NOMO-1 treated with DMSO at 0.1 percent for 48 hours (cell line): ENCODE measurements at regions not wholly inside any gene's neighbourhood (a gene's known extent, or its start where the extent isn't known, plus 50 kb on each side); places are given as distances from the start of the nearest gene placed in this dataset.
A peak's percentile ranks its signal among the peaks of the same experiment; 100 is the strongest.
"Not testable (repeated sequence)": the region's sequence is repeated elsewhere in the genome, so short reads cannot be mapped to it uniquely, and the experiment has no call there.

Experiments used
- DNase-seq: peaks from one replicate; lab custom pipeline; 2025; ENCODE audit not compliant: unreplicated experiment; lab: John Stamatoyannopoulos, UW

DNA sequence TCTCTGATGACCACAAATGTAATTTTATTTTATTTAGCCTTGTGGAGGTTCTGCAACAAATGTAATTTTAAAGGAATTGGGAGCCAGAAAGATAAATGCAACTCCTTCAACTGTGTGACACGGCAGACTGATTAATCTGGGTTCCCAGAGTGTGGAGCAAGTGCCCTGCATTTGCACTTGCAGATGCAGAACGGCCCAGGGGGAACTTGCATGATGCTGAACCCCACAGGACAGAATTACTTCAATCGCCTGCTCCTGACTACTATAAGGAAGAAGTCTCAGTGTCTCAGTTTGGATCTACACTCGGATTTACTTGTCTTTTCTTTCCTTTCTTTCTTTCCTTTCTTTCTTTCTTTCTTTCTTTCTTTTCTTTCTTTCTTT lies 107.2 kb upstream of the ACBD5 start:
- DNase-seq: peak; percentile 9

DNA sequence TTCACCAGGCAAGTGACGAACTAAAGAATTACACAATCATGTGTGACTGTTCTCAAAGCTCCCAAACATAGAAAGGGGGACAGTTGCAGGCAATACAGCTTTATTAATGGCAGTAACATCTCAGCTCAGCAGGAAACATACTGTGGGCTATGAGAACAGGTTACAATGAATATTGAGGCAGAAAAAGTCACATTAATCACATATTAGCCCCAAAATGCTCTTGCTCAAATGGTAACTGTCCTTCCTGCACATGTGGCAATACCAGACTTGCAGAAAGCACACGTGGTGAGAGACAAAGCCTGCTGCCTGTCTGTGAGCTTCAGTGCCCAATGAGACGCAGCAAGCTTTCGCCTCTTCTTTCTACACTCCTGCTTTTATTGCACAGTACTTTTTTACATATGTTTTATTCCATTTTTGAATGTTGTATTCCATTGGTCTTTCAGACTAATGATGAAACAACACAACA lies 104.9 kb upstream of the ACBD5 start:
- DNase-seq: peak; percentile 53

DNA sequence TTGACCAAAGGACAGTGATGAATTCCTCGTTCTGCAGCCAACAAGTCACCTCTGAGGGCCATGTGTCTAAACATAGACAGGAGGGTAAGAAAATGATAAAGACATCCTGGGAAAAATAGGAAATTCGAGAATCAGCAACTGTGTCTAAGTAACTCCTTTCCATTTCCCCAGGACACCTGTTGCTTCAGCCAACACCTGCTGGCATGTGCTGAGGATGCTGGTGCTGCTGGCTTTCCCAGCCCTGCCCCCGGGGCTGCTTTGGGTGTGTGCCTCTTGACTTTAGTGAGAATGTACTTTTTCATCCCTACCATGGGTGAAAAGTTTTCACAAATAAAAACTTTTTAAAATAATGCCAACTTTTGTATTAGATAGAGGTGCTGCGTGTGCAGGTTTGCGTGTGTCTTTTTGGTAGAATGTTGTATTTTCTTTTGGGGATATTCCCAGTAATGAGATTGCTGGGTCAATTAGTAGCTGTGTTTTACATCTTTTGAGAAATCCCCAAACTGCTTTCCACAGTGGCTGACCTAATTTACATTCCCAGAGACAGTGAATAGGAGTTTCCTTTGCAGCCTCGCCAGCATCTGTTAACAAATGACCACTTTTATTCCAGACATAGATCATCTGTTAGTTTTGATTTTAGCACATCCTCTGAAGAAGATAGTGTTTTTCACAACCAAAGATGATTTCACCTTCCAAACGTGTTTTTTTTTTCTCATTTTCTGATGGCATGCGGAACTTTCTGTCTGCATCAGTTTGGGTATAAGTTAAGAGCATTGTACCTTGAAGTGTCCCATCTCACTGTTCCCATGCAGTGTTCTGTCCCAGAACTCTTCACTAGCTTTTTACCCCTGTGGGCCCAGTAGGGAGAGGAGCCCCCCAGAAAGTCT lies 104.2 kb upstream of the ACBD5 start:
- no peak for DNase-seq

DNA sequence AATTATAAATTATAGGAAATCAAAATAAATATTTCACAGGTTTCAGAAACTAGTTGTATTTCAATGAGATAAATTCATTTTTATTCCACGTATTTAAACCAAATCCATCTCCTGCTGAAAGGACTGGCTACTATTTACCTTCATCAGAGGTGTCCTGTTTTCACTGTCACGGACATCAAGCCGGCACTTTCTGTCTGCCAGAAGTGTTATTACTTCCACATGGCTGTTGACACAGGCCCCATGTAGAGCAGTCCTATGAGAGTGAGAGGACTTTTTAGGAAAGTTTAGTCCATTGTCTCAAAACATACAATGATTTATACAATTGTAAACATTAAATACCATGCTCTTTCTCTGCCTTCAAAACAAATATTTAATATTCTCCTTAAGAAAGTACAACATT lies 100.4 kb upstream of the ACBD5 start:
- DNase-seq: no peak

DNA sequence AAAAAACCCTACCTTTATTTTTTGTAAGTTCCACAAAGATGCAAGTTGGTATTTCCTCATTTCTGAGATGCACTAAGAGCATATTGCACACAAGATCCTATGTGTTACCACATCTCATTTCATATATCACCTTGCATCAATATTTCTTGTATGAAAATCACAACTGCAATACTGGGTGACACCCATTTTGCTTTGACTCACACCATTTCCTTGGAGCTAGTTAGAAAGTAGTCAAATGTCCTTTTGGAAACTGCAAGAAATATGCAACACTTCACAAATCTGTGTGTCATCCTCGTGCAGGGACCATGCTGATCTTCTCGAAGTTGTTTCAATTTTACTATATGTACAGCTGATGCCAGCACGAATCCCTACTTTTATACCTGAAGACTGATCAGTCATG lies 94.6 kb upstream of the ACBD5 start:
- not testable (repeated sequence) for DNase-seq

DNA sequence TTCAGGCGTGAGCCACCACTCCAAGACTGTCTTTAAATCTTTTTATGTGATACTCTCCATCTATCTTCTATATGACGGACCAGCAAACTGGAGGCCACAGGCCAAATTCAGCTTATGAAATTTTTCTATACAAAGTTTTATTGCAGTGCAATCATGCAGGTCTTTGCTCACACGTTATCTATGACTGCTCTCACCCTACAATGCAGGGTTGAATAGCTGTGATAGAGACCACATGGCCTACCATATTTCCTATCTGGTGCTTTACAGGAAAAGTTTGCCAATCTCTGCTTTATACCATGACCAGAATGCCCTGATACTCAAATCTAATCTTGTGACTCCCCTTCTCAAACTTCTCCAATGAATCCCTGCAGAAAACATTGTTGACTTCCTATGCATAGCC lies 89.5 kb upstream of the ACBD5 start:
- DNase-seq: no peak

DNA sequence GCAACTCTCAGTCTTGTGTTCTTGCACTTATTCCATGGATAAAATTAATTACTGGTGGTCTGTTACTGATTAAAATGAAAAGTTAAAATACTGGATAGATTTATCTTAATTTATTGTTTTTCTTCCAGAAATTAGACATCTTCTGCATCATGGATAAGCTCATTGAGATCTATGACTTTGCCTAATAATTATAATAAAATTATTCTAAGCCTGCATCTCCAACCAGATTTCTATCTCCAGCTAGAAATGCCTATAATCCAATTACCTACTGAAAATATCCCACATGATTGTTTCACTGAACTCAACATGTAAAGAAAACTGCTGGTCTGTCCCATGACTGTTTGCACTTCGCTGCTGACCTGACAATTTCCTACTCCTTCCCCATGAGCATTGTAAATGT lies 88.3 kb upstream of the ACBD5 start:
- no peak for DNase-seq

DNA sequence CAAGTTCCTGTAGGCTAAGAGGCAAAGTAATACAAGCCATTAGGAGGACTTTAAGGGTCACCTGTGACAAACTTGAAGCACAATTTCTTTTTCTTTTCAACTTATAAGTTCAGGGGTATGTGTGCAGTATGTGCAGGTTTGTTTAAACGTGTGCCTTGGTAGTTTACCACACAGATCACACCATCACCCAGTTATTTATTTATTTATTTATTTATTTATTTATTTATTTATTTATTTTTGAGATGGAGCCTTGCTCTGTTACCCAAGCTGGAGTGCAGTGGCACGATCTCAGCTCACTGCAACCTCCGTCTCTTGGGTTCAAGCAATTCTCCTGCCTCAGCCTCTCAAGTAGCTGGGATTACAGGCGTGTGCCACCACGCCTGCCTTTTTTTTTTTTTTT lies 86.2 kb upstream of the ACBD5 start:
- DNase-seq: not testable (repeated sequence)

DNA sequence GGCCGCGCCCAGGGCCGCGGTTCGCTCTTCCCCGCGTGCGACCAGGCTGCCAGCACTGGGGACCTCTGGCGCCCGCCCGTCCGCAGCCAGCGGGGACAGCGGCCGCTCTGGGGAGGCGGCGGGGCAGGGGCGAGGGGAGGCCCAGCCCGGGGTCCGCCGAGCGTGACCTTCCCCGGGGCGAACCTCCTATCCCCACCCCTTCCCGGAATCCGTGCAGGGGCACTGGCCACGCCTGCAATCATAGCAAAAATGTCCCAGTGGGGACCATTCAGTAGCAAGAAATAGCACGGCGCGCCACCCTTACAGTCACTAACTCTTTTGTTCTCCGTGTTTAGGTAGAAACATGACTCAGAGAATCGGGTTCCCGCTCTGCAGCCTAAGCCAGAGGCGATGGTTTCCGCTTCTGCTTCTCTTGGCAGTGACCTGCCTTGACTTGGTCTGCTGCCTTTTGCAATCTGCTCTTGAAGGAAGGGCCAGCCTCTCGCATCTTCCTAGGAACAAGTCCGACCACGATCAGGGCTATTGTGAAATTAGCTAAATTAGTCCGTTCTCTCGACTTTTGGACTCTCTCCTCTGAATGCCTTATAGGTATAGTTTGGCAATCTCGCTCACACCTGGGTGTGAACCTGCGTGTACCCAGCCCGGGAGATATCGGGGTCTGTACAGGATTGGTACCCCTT lies 79.3 kb upstream of the ACBD5 start:
- peak; percentile 98 for DNase-seq

DNA sequence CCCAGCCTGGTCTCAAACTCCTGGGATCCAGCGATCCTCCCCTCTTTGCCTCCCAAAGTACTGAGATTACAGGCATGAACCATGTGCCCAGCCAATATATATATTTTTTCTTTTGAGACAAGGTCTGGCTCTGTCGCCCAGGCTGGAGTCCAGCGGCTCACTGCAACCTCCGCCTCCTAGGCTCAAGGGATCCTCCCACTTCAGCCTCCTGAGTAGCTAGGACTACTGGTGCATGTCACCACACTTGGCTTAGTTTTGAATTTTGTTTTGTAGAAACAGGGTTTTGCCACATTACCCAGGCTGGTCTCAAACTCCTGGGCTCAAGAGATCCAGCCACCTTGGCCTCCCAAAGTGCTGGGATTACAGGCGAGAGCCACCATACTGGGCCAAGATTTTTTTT lies 78.5 kb upstream of the ACBD5 start:
- not testable (repeated sequence) for DNase-seq

DNA sequence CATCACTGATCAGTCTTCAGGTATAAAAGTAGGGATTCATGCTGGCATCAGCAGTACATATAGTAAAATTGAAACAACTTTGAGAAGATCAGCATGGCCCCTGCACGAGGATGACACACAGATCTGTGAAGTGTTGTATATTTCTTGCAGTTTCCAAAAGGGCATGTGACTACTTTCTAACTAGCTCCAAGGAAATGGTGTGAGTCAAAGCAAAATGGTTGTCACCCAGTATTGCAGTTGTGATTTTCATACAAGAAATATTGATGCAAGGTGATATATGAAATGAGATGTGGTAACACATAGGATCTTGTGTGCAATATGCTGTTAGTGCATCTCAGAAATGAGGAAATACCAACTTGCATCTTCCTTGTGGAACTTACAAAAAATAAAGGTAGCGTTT lies 74.5 kb upstream of the ACBD5 start:
- not testable (repeated sequence) for DNase-seq

DNA sequence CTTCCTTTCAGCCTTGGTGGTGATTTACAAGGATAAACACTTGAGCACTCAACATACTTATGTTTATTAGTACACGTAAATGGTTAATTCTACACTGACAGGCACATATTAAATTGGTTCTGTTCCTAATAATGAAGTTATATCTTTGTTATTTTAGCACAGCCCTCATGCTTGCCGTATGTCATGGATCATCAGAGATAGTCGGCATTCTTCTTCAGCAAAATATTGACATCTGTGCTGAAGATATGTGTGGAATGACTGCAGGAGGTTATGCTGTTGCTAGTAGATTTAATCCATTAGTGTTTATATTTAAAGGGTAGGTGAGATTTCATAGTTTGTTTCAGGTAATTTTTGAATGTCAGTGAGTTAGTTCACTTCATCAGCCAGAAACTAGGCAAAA lies 73.0 kb upstream of the ACBD5 start:
- DNase-seq: not testable (repeated sequence)

DNA sequence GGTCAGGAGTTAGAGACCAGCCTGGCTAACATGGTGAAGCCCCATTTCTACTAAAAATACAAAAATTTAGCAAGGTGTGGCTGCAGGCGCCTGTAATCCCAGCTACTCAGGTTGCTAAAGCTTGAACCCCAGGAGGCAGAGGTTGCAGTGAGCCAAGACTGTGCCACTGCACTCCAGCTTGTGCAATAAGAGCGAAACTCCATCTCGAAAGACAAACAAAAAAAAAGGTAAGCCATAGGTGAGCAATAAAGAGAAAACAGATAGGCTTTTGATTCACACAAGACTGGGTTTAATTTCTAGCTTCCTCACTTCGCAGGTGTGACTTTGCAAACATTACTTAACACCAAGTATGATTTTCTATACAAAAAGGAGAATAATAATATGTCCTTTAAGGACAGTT lies 72.3 kb upstream of the ACBD5 start:
- DNase-seq: no peak

DNA sequence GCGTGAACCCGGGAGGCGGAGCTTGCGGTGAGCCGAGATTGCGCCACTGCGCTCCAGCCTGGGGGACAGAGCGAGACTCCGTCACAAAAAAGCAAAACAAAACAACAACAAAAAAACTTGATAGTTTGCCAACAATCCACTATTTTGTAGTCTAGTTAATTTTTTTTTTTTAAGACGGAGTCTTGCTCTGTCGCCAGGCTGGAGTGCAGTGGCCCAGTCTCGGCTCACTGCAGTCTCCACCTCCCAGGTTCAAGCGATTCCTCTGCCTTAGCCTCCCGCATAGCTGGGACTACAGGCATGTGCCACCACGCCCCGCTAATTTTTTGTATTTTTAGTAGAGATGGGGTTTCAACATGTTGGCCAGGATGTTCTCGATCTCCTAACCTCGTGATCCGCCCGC lies 71.2 kb upstream of the ACBD5 start:
- not testable (repeated sequence) for DNase-seq

DNA sequence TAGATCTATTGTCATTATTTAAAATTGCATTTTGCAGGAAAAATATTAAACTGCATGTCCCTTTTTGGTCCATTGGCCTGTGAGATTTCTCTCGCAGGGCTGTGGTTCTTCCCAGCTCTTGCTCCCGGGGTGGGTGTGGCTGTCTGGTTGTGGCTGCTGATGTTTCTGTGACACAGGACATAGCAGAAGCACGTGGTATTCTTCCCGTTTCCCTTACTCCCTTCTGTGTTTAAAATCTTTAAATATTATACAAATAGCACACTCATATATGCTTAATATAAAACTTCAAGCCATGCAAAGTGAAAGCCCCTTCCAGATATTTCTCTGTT lies 57.9 kb upstream of the ACBD5 start:
- DNase-seq: not testable (repeated sequence)

DNA sequence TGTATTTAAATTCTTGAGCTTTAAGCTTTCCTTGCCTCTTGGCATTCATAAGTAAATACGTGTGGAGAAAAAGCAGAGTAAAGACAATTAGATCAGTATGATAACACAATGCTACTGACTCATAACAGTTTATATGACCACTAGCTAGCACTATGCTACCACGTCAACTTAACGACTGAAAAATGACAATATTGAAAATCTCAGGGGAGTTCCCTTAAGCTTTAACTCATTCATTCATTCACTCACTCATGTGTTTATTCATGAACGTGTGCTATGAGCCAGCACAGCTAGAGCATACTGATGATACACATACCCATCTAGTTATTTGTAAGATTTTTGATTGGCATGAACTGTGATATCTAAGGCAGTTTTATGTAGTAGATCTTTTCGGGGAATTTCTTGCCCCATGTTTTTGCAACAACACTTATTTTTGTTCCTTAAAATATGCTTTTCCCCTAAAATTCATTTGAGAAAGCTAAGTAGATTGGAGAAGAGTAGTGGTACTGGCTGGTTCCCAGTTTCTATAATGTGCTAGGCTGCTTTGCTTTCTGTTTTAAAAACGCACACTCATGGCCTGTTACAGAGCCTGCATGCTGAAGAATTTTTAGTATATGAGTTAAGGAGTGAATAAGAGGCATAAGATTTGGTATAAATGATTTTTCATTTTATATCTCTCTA lies 57.4 kb upstream of the ACBD5 start:
- DNase-seq: peak; percentile 42

DNA sequence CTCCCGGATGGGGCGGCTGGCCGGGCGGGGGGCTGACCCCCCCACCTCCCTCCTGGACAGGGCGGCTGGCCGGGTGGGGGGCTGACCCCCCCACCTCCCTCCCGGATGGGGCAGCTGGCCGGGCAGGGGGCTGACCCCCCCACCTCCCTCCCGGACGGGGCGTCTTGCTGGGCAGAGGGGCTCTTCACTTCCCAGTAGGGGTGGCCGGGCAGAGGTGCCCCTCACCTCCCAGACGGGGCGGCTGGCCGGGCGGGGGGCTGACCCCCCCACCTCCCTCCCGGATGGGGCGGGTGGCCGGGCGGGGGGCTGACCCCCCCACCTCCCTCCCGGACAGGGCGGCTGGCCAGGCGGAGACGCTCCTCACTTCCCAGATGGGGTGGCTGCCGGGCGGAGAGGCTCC lies 55.7 kb upstream of the ACBD5 start:
- DNase-seq: not testable (repeated sequence)

DNA sequence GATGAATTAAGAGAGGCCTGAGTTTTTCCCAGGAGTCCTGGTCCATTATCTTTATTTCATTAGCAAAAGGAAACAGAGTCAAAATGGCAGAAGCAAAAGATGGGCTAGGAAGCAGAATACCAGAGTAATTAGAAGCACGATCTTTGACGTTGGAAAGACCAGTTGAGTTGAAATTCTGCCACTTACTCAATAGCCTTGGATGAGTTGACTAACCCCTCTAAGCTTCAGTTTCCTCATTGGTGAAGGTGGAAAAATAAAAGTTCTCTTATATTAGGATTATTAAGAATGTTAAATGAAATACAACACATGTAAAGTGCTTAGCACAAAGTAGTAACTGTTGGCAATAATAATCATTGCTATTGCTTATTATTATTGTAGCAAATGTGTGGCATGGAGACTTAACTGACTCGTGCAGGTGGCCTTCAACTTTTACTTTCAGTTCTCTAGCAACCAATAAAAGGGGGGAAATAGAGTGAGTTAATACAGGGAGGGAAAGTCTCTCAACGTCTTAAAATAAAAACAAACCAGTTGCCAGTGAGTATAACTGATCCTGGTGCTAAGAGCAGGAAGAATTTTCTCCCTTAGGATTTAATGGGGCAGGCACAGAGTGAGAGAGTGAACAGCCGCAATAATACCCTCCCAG lies 50.8 kb upstream of the ACBD5 start:
- peak; percentile 34 for DNase-seq
